IPS-20b (cell line): ENCODE measurements at regions not wholly inside any gene's neighbourhood (a gene's known extent, or its start where the extent isn't known, plus 50 kb on each side); places are given as distances from the start of the nearest gene placed in this dataset.

Experiments used
- H3K27ac ChIP-seq: one replicate; pipeline ENCODE4 v1.5.1; 2013; ENCODE audit warnings: low read length
- H3K27me3 ChIP-seq: 2 replicates; pipeline ENCODE4 v1.6.1; 2013; ENCODE audit warnings: mild to moderate bottlenecking, low read length, inconsistent platforms; ENCODE audit not compliant: insufficient read depth
- H3K36me3 ChIP-seq: 2 replicates; pipeline ENCODE4 v1.6.1; 2013; ENCODE audit warnings: low read depth, mild to moderate bottlenecking, inconsistent platforms, low read length, moderate library complexity; ENCODE audit not compliant: insufficient read depth
- H3K4me1 ChIP-seq: 2 replicates; pipeline ENCODE4 v1.6.1; 2013; ENCODE audit warnings: mild to moderate bottlenecking, control low read depth, inconsistent platforms, low read length, moderate library complexity; ENCODE audit not compliant: insufficient read depth
- H3K4me3 ChIP-seq: 2 replicates; pipeline ENCODE4 v1.5.1; 2013; ENCODE audit warnings: mild to moderate bottlenecking, low read length, inconsistent platforms
- H3K9ac ChIP-seq: 2 replicates; pipeline ENCODE4 v1.6.1; 2013; ENCODE audit warnings: low read depth, mild to moderate bottlenecking, inconsistent platforms, low read length, moderate library complexity
- H3K9me3 ChIP-seq: 2 replicates; pipeline ENCODE4 v1.6.1; 2013; ENCODE audit warnings: mild to moderate bottlenecking, low read depth, low read length, inconsistent platforms; ENCODE audit not compliant: insufficient read depth

- Histone ChIP-seq H3K36me3 (no peaks in the 10 kb centered on the region), H3K27ac (no peak overlapping the region), H3K9ac (no peak overlapping the region), H3K27me3 (no peaks in the 10 kb centered on the region), H3K4me1 (no peaks in the 10 kb centered on the region), H3K9me3 (no peaks in the 10 kb centered on the region), H3K4me3 (no peak overlapping the region)
Observed at GRCh38 chrX:128931071-128931470, 592.2 kb downstream of the SMARCA1 start.

GRCh38 chrX:128929271-128930057, 593.8 kb downstream of the SMARCA1 start:
- no peak overlapping the region for H3K9ac ChIP-seq
- no peak overlapping the region for H3K4me3 ChIP-seq
- no peaks in the 10 kb centered on the region for H3K27me3 ChIP-seq
- H3K4me1 ChIP-seq, result no peaks in the 10 kb centered on the region
- H3K27ac ChIP-seq, result no peak overlapping the region
- H3K36me3 ChIP-seq, result no peaks in the 10 kb centered on the region
- no peaks in the 10 kb centered on the region for H3K9me3 ChIP-seq

GRCh38 chrX:128928636-128929035, 594.7 kb downstream of the SMARCA1 start:
- Histone ChIP-seq H3K27ac (no peak overlapping the region), H3K27me3 (no peaks in the 10 kb centered on the region), H3K9me3 (no peaks in the 10 kb centered on the region), H3K4me3 (no peak overlapping the region), H3K4me1 (no peaks in the 10 kb centered on the region), H3K9ac (no peak overlapping the region), H3K36me3 (no peaks in the 10 kb centered on the region)

GRCh38 chrX:128927363-128927762, 595.9 kb downstream of the SMARCA1 start:
- H3K9ac ChIP-seq, result no peak overlapping the region
- H3K9me3 ChIP-seq, result no peaks in the 10 kb centered on the region
- H3K36me3 ChIP-seq, result no peaks in the 10 kb centered on the region
- H3K27ac ChIP-seq, result no peak overlapping the region
- H3K27me3 ChIP-seq, result no peaks in the 10 kb centered on the region
- H3K4me1 ChIP-seq, result no peaks in the 10 kb centered on the region
- no peak overlapping the region for H3K4me3 ChIP-seq

GRCh38 chrX:128906753-128907152, 616.5 kb downstream of the SMARCA1 start:
- no peaks in the 10 kb centered on the region for H3K9me3 ChIP-seq
- H3K9ac ChIP-seq, result no peak overlapping the region
- no peaks in the 10 kb centered on the region for H3K4me1 ChIP-seq
- H3K27ac ChIP-seq, result no peak overlapping the region
- H3K36me3 ChIP-seq, result no peaks in the 10 kb centered on the region
- H3K4me3 ChIP-seq, result no peak overlapping the region
- no peaks in the 10 kb centered on the region for H3K27me3 ChIP-seq

- H3K4me3 ChIP-seq, result no peak overlapping the region
- no peaks in the 10 kb centered on the region for H3K36me3 ChIP-seq
- no peak overlapping the region for H3K9ac ChIP-seq
- no peaks in the 10 kb centered on the region for H3K27me3 ChIP-seq
- H3K4me1 ChIP-seq, result no peaks in the 10 kb centered on the region
- H3K27ac ChIP-seq, result no peak overlapping the region
- no peaks in the 10 kb centered on the region for H3K9me3 ChIP-seq
Observed at GRCh38 chrX:128901018-128901417, 622.3 kb downstream of the SMARCA1 start.

- H3K36me3 ChIP-seq, result no peaks in the 10 kb centered on the region
- no peaks in the 10 kb centered on the region for H3K4me1 ChIP-seq
- H3K9me3 ChIP-seq, result no peaks in the 10 kb centered on the region
- H3K27ac ChIP-seq, result no peak overlapping the region
- H3K9ac ChIP-seq, result no peak overlapping the region
- H3K4me3 ChIP-seq, result no peak overlapping the region
- H3K27me3 ChIP-seq, result no peaks in the 10 kb centered on the region
Observed at GRCh38 chrX:128897621-128898020, 625.7 kb downstream of the SMARCA1 start.

GRCh38 chrX:128891554-128891953, 631.7 kb downstream of the SMARCA1 start:
- no peak overlapping the region for H3K9ac ChIP-seq
- H3K27ac ChIP-seq, result no peak overlapping the region
- H3K4me3 ChIP-seq, result no peak overlapping the region
- no peaks in the 10 kb centered on the region for H3K4me1 ChIP-seq
- H3K27me3 ChIP-seq, result no peaks in the 10 kb centered on the region
- H3K36me3 ChIP-seq, result no peaks in the 10 kb centered on the region
- H3K9me3 ChIP-seq, result no peaks in the 10 kb centered on the region

GRCh38 chrX:128884430-128884829, 638.9 kb downstream of the SMARCA1 start:
- Histone ChIP-seq H3K36me3 (no peaks in the 10 kb centered on the region), H3K27me3 (no peaks in the 10 kb centered on the region), H3K4me3 (no peak overlapping the region), H3K27ac (no peak overlapping the region), H3K9me3 (no peaks in the 10 kb centered on the region), H3K9ac (no peak overlapping the region), H3K4me1 (no peaks in the 10 kb centered on the region)

- Histone ChIP-seq H3K9me3 (no peaks in the 10 kb centered on the region), H3K4me3 (no peak overlapping the region), H3K36me3 (no peaks in the 10 kb centered on the region), H3K27me3 (no peaks in the 10 kb centered on the region), H3K4me1 (no peaks in the 10 kb centered on the region), H3K9ac (no peak overlapping the region), H3K27ac (no peak overlapping the region)
Observed at GRCh38 chrX:128883650-128884049, 639.6 kb downstream of the SMARCA1 start.

- Histone ChIP-seq H3K36me3 (no peaks in the 10 kb centered on the region), H3K9me3 (no peaks in the 10 kb centered on the region), H3K27ac (no peak overlapping the region), H3K9ac (no peak overlapping the region), H3K4me3 (no peak overlapping the region), H3K4me1 (no peaks in the 10 kb centered on the region), H3K27me3 (no peaks in the 10 kb centered on the region)
Observed at GRCh38 chrX:128870361-128870760, 652.9 kb downstream of the SMARCA1 start.

- Histone ChIP-seq H3K27ac (no peak overlapping the region), H3K36me3 (no peaks in the 10 kb centered on the region), H3K9me3 (no peaks in the 10 kb centered on the region), H3K9ac (no peak overlapping the region), H3K4me3 (no peak overlapping the region), H3K4me1 (peaks cover 4% of the 10 kb centered on the region; the same call in 1 of the 2 replicates), H3K27me3 (no peaks in the 10 kb centered on the region)
Observed at GRCh38 chrX:128862557-128862956, 660.7 kb downstream of the SMARCA1 start.
